GM12878 (cell line): ENCODE measurements at regions not wholly inside any gene's neighbourhood (a gene's known extent, or its start where the extent isn't known, plus 50 kb on each side); places are given as distances from the start of the nearest gene placed in this dataset.

ENCODE experiments used
- ATAC-seq: fragments of 200-7000 bp; cut with Tn5 transposase; 3 replicates; pipeline ENCODE4 v1.9.1; 2020; ENCODE audit warnings: mild to moderate bottlenecking, moderate library complexity
- BruUV-seq: library from RNA; stranded (reverse); fragments of 400-500 nt; replicated peaks from 2 replicates; lab custom pipeline; 2021; lab: Mats Ljungman, UMichigan
- CTCF ChIA-PET: fragments of 300-600 bp; sonication (Branson Sonifier 250); formaldehyde crosslinking; extraction: SDS; loops from one replicate; lab custom pipeline; 2021; ENCODE audit warnings: inconsistent platforms; lab: Yijun Ruan, JAX
- POLR2A ChIA-PET: fragments of 350-600 bp; formaldehyde crosslinking; extraction: SDS; loops from one replicate; lab custom pipeline; 2021; ENCODE audit warnings: inconsistent platforms; lab: Charles Lee
- RAD21 ChIA-PET: fragments of 300-600 bp; sonication (Branson Sonifier 250); formaldehyde crosslinking; loops from one replicate; lab custom pipeline; 2023; ENCODE audit warnings: antibody characterized with exemption; ENCODE audit not compliant: unreplicated experiment; lab: Charles Lee
- SMC1A ChIA-PET: fragments of 300-600 bp; sonication (Branson Sonifier 250); formaldehyde crosslinking; loops from one replicate; lab custom pipeline; 2023; ENCODE audit not compliant: unreplicated experiment, uncharacterized antibody; lab: Charles Lee
- DNase-seq: peaks from one replicate; pipeline ENCODE4 v3.0.0-alpha.2; 2011; ENCODE audit warnings: low read depth, low spot score
- FAIRE-seq: peaks from 3 replicates; lab custom pipeline; 2011; peaks lifted over from hg19 to GRCh38; lab: Jason Lieb, UNC
- H2AFZ ChIP-seq: 2 replicates; pipeline ENCODE4 v1.6.0; 2011; ENCODE audit warnings: low read depth, low read length, control low read depth; ENCODE audit not compliant: control insufficient read depth
- H3K27ac ChIP-seq: 2 replicates; pipeline ENCODE4 v1.5.1; 2011; ENCODE audit warnings: control low read depth; ENCODE audit not compliant: control insufficient read depth, insufficient read depth
- H3K27me3 ChIP-seq, 2 experiments: replicated peaks in 1 of 2; 2 replicates each; pipeline versions ENCODE4 v1.6.0 to v1.6.1; 2011; ENCODE audit warnings: low read length in 1 of 2; ENCODE audit not compliant: control insufficient read depth in 2 of 2, insufficient read depth in 2 of 2
- H3K36me3 ChIP-seq, 2 experiments: 2 replicates each; pipeline ENCODE4 v1.5.1; 2011; ENCODE audit warnings: low read length in 1 of 2; ENCODE audit not compliant: control insufficient read depth in 2 of 2, insufficient read depth in 2 of 2
- H3K4me1 ChIP-seq: 2 replicates; pipeline ENCODE4 v1.6.1; 2011; ENCODE audit warnings: mild to moderate bottlenecking, low read length, moderate library complexity, mixed read lengths; ENCODE audit not compliant: control insufficient read depth, insufficient read depth
- H3K4me2 ChIP-seq: 2 replicates; pipeline ENCODE4 v1.6.0; 2011; ENCODE audit warnings: control low read depth; ENCODE audit not compliant: control insufficient read depth, insufficient read depth
- H3K4me3 ChIP-seq: fragments of 200-600 bp; sonication (generic); 2 replicates; pipeline ENCODE4 v1.5.1; 2016
- H3K79me2 ChIP-seq: 2 replicates; pipeline ENCODE4 v1.6.0; 2011; ENCODE audit warnings: low read length; ENCODE audit not compliant: control insufficient read depth, insufficient read depth
- H3K9ac ChIP-seq: 2 replicates; pipeline ENCODE4 v1.8.0; 2011; ENCODE audit warnings: low read length, control low read depth, mixed read lengths; ENCODE audit not compliant: control insufficient read depth, insufficient read depth
- H3K9me3 ChIP-seq: replicated peaks from 3 replicates; pipeline ENCODE4 v1.5.1; 2011; ENCODE audit warnings: mild to moderate bottlenecking, low read length; ENCODE audit not compliant: control insufficient read depth, insufficient read depth
- H4K20me1 ChIP-seq: 2 replicates; pipeline ENCODE4 v1.6.0; 2011; ENCODE audit not compliant: control insufficient read depth, insufficient read depth
- BRCA1 ChIP-seq: IDR thresholded peaks from 2 replicates; pipeline ENCODE4 v1.6.1; 2011; ENCODE audit warnings: low read depth, low read length, improper control_type of control experiment
- CEBPZ ChIP-seq: fragments of 150-350 bp; IDR thresholded peaks from 2 replicates; pipeline ENCODE4 v1.6.1; 2016; ENCODE audit warnings: low read depth, low read length
- DPF2 ChIP-seq: fragments of 450-650 bp; IDR thresholded peaks from 2 replicates; pipeline ENCODE4 v1.6.1; 2017; ENCODE audit warnings: mild to moderate bottlenecking
- ESRRA ChIP-seq: IDR thresholded peaks from 2 replicates; pipeline ENCODE4 v1.6.1; 2012; ENCODE audit warnings: mild to moderate bottlenecking, low read length, improper control_type of control experiment
- HDGF ChIP-seq: fragments of 450-650 bp; IDR thresholded peaks from 2 replicates; pipeline ENCODE4 v1.6.1; 2016; ENCODE audit warnings: antibody characterized with exemption
- IRF3 ChIP-seq: fragments of 450-650 bp; IDR thresholded peaks from 2 replicates; pipeline ENCODE4 v1.6.1; 2014; ENCODE audit warnings: mild to moderate bottlenecking
- JUNB ChIP-seq: IDR thresholded peaks from 2 replicates; pipeline ENCODE4 v1.6.1; 2016; ENCODE audit warnings: antibody characterized with exemption, mild to moderate bottlenecking
- MEF2B ChIP-seq: fragments of 450-650 bp; IDR thresholded peaks from 2 replicates; pipeline ENCODE4 v1.6.1; 2018; ENCODE audit warnings: mild to moderate bottlenecking, moderate library complexity; ENCODE audit not compliant: partially characterized antibody, poor library complexity, severe bottlenecking
- RFX5 ChIP-seq: IDR thresholded peaks from 2 replicates; pipeline ENCODE4 v1.6.1; 2011; ENCODE audit warnings: low read depth, low read length, improper control_type of control experiment
- SIN3A ChIP-seq: IDR thresholded peaks from 2 replicates; pipeline ENCODE4 v1.6.1; 2012; ENCODE audit warnings: low read depth, low read length, improper control_type of control experiment
- SREBF2 ChIP-seq: IDR thresholded peaks from 2 replicates; pipeline ENCODE4 v1.6.1; 2012; ENCODE audit warnings: mild to moderate bottlenecking, low read length
- USF1 ChIP-seq: IDR thresholded peaks from 2 replicates; pipeline ENCODE4 v1.6.1; 2011; ENCODE audit warnings: borderline replicate concordance, low read depth, mild to moderate bottlenecking, moderate library complexity, mixed read lengths, low read length; ENCODE audit not compliant: insufficient read depth; ENCODE audit errors: extremely low read length
- ZNF207 ChIP-seq: fragments of 450-650 bp; IDR thresholded peaks from 2 replicates; pipeline ENCODE4 v1.6.1; 2014; ENCODE audit warnings: antibody characterized with exemption, mild to moderate bottlenecking, borderline replicate concordance
- ZZZ3 ChIP-seq: IDR thresholded peaks from 2 replicates; pipeline ENCODE4 v1.6.1; 2011; ENCODE audit warnings: low read depth; ENCODE audit not compliant: control insufficient read depth, insufficient read length
- WGBS: methylation state at CpG from one replicate; pipeline ENCODE4 v1.1.6; 2016; ENCODE audit warnings: low lambda C conversion rate; ENCODE audit not compliant: insufficient replicate concordance, insufficient coverage; ENCODE audit errors: missing lambda C conversion rate; 5-methylcytosine and 5-hydroxymethylcytosine counted together
- in situ Hi-C: fragments of 300-500 bp; cut with MboI; formaldehyde crosslinking; loops from 9 replicates; pipeline ENCODE4 v1.14.3; 2018; ENCODE audit warnings: mixed read lengths
- intact Hi-C: fragments of 100-400 bp; cut with micrococcal nuclease; formaldehyde crosslinking; loops from one replicate; pipeline ENCODE4 v1.14.2; 2022; ENCODE audit not compliant: unreplicated experiment
- TF ChIP-seq, protein P1 (sequence below): fragments of 450-650 bp; IDR thresholded peaks from 2 replicates; pipeline ENCODE4 v1.6.1; 2017; ENCODE audit warnings: mild to moderate bottlenecking, moderate library complexity

GRCh38 chr4:4950561-4951290 lies 68.5 kb downstream of the CYTL1 start:
- RAD21 ChIA-PET: no interaction called here
- no peak for TF ChIP-seq IRF3
- TF ChIP-seq RFX5: no peak
- no peak for TF ChIP-seq MEF2B
- no peak for TF ChIP-seq SREBF2
- TF ChIP-seq HDGF: no peak
- no peak for TF ChIP-seq SIN3A
- TF ChIP-seq, protein P1, sequence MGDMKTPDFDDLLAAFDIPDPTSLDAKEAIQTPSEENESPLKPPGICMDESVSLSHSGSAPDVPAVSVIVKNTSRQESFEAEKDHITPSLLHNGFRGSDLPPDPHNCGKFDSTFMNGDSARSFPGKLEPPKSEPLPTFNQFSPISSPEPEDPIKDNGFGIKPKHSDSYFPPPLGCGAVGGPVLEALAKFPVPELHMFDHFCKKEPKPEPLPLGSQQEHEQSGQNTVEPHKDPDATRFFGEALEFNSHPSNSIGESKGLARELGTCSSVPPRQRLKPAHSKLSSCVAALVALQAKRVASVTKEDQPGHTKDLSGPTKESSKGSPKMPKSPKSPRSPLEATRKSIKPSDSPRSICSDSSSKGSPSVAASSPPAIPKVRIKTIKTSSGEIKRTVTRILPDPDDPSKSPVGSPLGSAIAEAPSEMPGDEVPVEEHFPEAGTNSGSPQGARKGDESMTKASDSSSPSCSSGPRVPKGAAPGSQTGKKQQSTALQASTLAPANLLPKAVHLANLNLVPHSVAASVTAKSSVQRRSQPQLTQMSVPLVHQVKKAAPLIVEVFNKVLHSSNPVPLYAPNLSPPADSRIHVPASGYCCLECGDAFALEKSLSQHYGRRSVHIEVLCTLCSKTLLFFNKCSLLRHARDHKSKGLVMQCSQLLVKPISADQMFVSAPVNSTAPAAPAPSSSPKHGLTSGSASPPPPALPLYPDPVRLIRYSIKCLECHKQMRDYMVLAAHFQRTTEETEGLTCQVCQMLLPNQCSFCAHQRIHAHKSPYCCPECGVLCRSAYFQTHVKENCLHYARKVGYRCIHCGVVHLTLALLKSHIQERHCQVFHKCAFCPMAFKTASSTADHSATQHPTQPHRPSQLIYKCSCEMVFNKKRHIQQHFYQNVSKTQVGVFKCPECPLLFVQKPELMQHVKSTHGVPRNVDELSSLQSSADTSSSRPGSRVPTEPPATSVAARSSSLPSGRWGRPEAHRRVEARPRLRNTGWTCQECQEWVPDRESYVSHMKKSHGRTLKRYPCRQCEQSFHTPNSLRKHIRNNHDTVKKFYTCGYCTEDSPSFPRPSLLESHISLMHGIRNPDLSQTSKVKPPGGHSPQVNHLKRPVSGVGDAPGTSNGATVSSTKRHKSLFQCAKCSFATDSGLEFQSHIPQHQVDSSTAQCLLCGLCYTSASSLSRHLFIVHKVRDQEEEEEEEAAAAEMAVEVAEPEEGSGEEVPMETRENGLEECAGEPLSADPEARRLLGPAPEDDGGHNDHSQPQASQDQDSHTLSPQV: no peak
- TF ChIP-seq ZNF207: no peak
- no peak for TF ChIP-seq BRCA1
- no peak for TF ChIP-seq JUNB
- no peak for TF ChIP-seq USF1
- TF ChIP-seq ZZZ3: no peak
- no peak for TF ChIP-seq CEBPZ
- no peak for TF ChIP-seq DPF2
- no peak for TF ChIP-seq ESRRA
- CTCF ChIA-PET: no interaction called here
- Histone ChIP-seq H3K9me3 (no peaks in the 10 kb centered on the region; the same call in 2 of the 3 replicates), H3K79me2 (no peaks in the 10 kb centered on the region), H3K4me2 (no peak overlapping the region), H2AFZ (no peak overlapping the region), H3K36me3 (no peaks in the 10 kb centered on the region), H3K27me3 (no peaks in the 10 kb centered on the region), H3K4me1 (no peaks in the 10 kb centered on the region), H3K27ac (no peak overlapping the region), H4K20me1 (no peaks in the 10 kb centered on the region), H3K4me3 (no peak overlapping the region), H3K9ac (no peak overlapping the region)
- intact Hi-C loops (no loop called here), in situ Hi-C loops (no loop called here)
- 57% methylated on average over 9 of the region's 9 CpGs for WGBS
- no TSS peak for BruUV-seq
- ATAC-seq (no peak), DNase-seq (no peak), FAIRE-seq (no peak)
- POLR2A ChIA-PET: no interaction called here
- SMC1A ChIA-PET: no interaction called here
